ENCODE measurements at regions not wholly inside any gene's neighbourhood (a gene's known extent, or its start where the extent isn't known, plus 50 kb on each side); places are given as distances from the start of the nearest gene placed in this dataset.

DNA sequence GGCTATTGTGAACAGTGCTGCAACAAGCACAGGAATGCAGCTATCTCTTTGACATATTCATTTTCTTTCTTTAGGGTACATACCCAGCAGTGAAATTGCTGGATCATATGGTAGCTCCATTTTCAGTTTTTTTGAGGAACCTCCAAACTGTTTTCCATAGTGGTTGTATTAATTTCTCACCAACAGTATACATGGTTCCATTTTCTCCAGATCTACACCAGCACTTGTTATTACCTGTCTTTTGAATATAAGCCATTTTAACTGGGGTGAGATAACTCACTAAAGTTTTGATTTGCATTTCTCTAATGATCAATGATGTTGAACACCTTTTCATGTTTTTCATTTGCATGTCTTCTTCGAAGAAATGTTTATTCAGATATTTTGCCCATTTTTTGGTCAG, 241.1 kb upstream of the AGTR2 start:
- TF ChIP-seq, protein P1, sequence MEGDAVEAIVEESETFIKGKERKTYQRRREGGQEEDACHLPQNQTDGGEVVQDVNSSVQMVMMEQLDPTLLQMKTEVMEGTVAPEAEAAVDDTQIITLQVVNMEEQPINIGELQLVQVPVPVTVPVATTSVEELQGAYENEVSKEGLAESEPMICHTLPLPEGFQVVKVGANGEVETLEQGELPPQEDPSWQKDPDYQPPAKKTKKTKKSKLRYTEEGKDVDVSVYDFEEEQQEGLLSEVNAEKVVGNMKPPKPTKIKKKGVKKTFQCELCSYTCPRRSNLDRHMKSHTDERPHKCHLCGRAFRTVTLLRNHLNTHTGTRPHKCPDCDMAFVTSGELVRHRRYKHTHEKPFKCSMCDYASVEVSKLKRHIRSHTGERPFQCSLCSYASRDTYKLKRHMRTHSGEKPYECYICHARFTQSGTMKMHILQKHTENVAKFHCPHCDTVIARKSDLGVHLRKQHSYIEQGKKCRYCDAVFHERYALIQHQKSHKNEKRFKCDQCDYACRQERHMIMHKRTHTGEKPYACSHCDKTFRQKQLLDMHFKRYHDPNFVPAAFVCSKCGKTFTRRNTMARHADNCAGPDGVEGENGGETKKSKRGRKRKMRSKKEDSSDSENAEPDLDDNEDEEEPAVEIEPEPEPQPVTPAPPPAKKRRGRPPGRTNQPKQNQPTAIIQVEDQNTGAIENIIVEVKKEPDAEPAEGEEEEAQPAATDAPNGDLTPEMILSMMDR (optimal IDR thresholded peaks at IDR 0.05 in 1 of 3, IDR thresholded peaks at IDR 0.05 in 1 of 3, conservative IDR thresholded peaks at IDR 0.05 in 1 of 3; ENCODE audit: extremely low read depth in 1 of 3, insufficient read depth in 2 of 3, low read length in 3 of 3) = no peak
- no peak for TF ChIP-seq EZH2 (IDR thresholded peaks at IDR 0.05; ENCODE audit: low read length)
